Renal cortex interstitium (tissue), 11 donors: ENCODE measurements at regions not wholly inside any gene's neighbourhood (a gene's known extent, or its start where the extent isn't known, plus 50 kb on each side); places are given as distances from the start of the nearest gene placed in this dataset.

Experiments
- DNase-seq, 11 donors: peaks; one replicate each; pipeline ENCODE4 v3.0.0-alpha.2; 2013; ENCODE audit warnings: low read depth in 9 of 11, low spot score in 4 of 11; ENCODE audit errors: extremely low read depth in 1 of 11

GRCh38 chr13:33940256-33940655 lies 122.3 kb downstream of the RFC3 start:
- DNase-seq: no peak

GRCh38 chr13:33940898-33941297 lies 122.9 kb downstream of the RFC3 start:
- no peak for DNase-seq

- no peak for DNase-seq
Observed at GRCh38 chr13:33945477-33945876, 127.5 kb downstream of the RFC3 start.

- DNase-seq: no peak
Observed at GRCh38 chr13:33953203-33953602, 135.3 kb downstream of the RFC3 start.

- no peak for DNase-seq
Observed at GRCh38 chr13:33953781-33954180, 135.8 kb downstream of the RFC3 start.

GRCh38 chr13:33956346-33956745 lies 138.4 kb downstream of the RFC3 start:
- no peak for DNase-seq

GRCh38 chr13:33957497-33957905 lies 139.6 kb downstream of the RFC3 start:
- DNase-seq: no peak

GRCh38 chr13:33958964-33959363 lies 141.0 kb downstream of the RFC3 start:
- no peak for DNase-seq

GRCh38 chr13:33963134-33963533 lies 145.2 kb downstream of the RFC3 start:
- no peak for DNase-seq

- DNase-seq: no peak
Observed at GRCh38 chr13:33963895-33964294, 145.9 kb downstream of the RFC3 start.

GRCh38 chr13:33968520-33969507 lies 150.9 kb downstream of the RFC3 start:
- no peak for DNase-seq

- no peak for DNase-seq
Observed at GRCh38 chr13:33970746-33971561, 153.0 kb downstream of the RFC3 start.

GRCh38 chr13:33971562-33971819 lies 153.5 kb downstream of the RFC3 start:
- DNase-seq: no peak

- no peak for DNase-seq
Observed at GRCh38 chr13:33973194-33973593, 155.2 kb downstream of the RFC3 start.

GRCh38 chr13:33976965-33977364 lies 159.0 kb downstream of the RFC3 start:
- no peak for DNase-seq

- no peak for DNase-seq
Observed at GRCh38 chr13:33978653-33979052, 160.7 kb downstream of the RFC3 start.

GRCh38 chr13:33992881-33993336 lies 175.0 kb downstream of the RFC3 start:
- peak in 3 of 11 donors; percentile 2 for DNase-seq

- no peak for DNase-seq
Observed at GRCh38 chr13:33994198-33994597, 176.2 kb downstream of the RFC3 start.

GRCh38 chr13:33994826-33995502 lies 177.0 kb downstream of the RFC3 start:
- no peak for DNase-seq

GRCh38 chr13:33996636-33997035 lies 178.7 kb downstream of the RFC3 start:
- no peak for DNase-seq
